ENCODE measurements at regions not wholly inside any gene's neighbourhood (a gene's known extent, or its start where the extent isn't known, plus 50 kb on each side); places are given as distances from the start of the nearest gene placed in this dataset.
"Not testable (repeated sequence)": the region's sequence is repeated elsewhere in the genome, so short reads cannot be mapped to it uniquely, and the experiment has no call there.

- DNase-seq (ENCODE audit: low spot score) = not testable (repeated sequence)
These were observed 279.9 kb downstream of the PLS3 start for GRCh38 chrX:115840729-115841409.

DNA sequence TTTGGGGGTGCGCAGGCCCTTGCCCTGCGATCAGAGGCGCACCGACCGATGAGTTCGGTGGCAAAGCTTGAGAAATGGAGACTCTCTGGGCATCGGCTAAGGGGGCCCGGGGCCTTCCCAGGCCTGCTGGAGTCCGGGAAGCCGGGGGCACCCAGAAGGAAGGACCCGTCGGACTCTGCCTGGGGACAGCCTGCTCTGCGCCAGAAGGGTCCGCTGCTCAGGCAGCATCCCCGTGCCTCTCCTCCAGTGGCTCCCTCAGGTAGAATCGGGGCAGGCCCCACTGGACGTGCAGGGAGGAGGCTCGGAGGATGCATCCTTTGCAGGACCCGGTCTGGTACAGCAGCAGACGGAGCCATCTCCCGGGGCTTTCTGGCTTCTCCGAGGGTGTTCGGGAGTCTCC, 290.0 kb downstream of the PLS3 start:
- not testable (repeated sequence) for DNase-seq (ENCODE audit: low spot score)

DNA sequence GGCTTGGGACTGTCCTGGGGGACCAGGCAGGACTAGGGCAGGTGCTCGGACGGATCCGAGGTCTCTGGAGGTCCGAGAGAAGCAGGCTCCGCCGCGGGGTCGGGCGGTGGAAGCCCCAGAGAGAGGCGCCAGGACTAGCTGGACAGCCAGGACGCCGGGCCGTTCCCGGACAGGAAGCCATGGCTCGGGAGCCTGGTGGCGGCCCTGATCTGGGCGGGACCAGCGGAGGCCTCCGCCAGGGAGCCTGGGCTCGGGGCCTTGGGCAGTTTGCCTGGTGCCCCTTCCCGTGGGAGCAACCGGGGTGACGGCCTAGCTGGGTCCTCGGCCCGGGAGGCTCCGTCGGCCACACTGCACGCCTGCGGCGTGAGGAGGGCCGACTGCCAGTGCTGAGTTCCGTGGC, 292.3 kb downstream of the PLS3 start:
- DNase-seq (ENCODE audit: low spot score) = not testable (repeated sequence)

- DNase-seq (ENCODE audit: low spot score) = not testable (repeated sequence)
These were observed 289.4 kb upstream of the AGTR2 start for GRCh38 chrX:115881170-115881569.

DNA sequence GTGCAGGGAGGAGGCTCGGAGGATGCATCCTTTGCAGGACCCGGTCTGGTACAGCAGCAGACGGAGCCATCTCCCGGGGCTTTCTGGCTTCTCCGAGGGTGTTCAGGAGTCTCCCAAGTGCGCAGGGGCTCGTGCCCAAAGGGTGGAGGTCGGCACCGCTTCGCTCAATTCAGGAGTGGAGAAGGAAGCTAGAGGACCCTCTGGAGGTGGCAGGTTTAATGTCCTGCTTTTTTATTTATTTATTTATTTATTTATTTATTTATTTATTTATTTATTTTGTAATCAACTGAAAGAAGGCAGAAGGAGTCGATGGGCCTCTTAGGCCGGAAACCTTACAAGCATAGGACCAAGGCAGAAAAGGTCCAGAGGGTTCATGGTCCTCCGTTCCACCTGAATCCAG, 286.4 kb upstream of the AGTR2 start:
- not testable (repeated sequence) for DNase-seq (ENCODE audit: low spot score)

GRCh38 chrX:115888041-115888440, 282.5 kb upstream of the AGTR2 start:
- not testable (repeated sequence) for DNase-seq (ENCODE audit: low spot score)

GRCh38 chrX:115888519-115888918, 282.0 kb upstream of the AGTR2 start:
- not testable (repeated sequence) for DNase-seq (ENCODE audit: low spot score)

GRCh38 chrX:115889121-115889890, 281.2 kb upstream of the AGTR2 start:
- DNase-seq (ENCODE audit: low spot score) = no peak

GRCh38 chrX:115892056-115892708, 278.4 kb upstream of the AGTR2 start:
- peak; percentile 27 for DNase-seq (ENCODE audit: low spot score)

GRCh38 chrX:115892787-115893671, 277.5 kb upstream of the AGTR2 start:
- peak; percentile 76 for DNase-seq (ENCODE audit: low spot score)

GRCh38 chrX:115894087-115894486, 276.5 kb upstream of the AGTR2 start:
- peak; percentile 76 for DNase-seq (ENCODE audit: low spot score)

DNA sequence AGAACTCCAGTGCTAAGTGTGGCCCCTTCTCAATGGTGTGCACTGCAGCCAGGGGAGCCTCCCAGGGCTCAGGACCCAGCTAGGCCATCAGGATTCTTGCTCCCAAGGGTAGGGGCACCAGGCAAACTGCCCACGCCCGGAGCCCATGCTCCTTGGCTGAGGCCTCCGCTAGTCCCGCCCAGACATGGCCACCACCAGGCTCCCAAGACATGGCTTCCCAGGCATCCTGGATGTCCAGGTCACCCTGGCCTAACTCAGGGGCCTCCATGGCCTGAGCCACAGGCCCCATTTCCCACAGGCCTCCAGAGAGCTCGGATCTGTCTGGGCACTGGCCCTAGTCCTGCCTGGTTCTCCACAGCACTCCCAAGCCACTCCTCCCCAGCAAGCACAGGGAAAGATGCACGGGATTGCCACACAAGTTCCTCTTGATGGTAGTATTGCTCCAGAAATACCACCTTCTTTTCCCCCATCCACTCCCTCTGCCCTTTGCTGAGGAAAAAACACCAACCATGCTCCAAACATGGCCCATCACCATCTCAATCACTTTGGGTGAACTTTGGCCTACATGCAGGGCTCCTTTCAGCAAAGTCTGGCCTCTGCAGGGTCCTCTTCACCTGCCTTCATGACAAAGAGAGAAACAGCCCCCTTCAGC, 274.7 kb upstream of the AGTR2 start:
- DNase-seq (ENCODE audit: low spot score) = no peak

DNA sequence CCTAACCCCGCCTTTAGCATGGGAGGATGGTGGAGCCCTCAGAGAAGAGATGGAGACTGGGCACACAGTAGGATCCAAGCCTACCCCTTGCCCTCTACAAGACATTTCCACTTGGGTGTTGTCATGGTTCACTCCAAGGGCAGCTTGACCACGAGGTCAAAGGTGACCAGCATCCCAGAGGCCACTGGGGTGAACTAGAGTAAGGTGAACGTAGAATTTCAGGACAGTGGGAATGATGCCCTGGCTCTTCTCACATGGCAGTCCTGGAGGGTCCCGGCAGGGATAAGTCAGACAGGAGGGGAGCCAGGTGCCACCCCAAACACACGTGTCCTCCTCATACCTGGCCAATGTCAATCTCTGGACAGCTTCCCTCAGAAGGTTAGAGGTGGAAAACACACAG, 274.2 kb upstream of the AGTR2 start:
- DNase-seq (ENCODE audit: low spot score) = no peak

- no peak for DNase-seq (ENCODE audit: low spot score)
These were observed 272.6 kb upstream of the AGTR2 start for GRCh38 chrX:115897956-115898355.

GRCh38 chrX:115898382-115899001, 272.1 kb upstream of the AGTR2 start:
- DNase-seq (ENCODE audit: low spot score) = peak; percentile 82

- no peak for DNase-seq (ENCODE audit: low spot score)
These were observed 270.1 kb upstream of the AGTR2 start for GRCh38 chrX:115900425-115900824.

- DNase-seq (ENCODE audit: low spot score) = no peak
These were observed 269.3 kb upstream of the AGTR2 start for GRCh38 chrX:115901241-115901640.

GRCh38 chrX:115902995-115903394, 267.5 kb upstream of the AGTR2 start:
- DNase-seq (ENCODE audit: low spot score) = no peak

- DNase-seq (ENCODE audit: low spot score) = no peak
These were observed 264.3 kb upstream of the AGTR2 start for GRCh38 chrX:115906276-115906675.

DNA sequence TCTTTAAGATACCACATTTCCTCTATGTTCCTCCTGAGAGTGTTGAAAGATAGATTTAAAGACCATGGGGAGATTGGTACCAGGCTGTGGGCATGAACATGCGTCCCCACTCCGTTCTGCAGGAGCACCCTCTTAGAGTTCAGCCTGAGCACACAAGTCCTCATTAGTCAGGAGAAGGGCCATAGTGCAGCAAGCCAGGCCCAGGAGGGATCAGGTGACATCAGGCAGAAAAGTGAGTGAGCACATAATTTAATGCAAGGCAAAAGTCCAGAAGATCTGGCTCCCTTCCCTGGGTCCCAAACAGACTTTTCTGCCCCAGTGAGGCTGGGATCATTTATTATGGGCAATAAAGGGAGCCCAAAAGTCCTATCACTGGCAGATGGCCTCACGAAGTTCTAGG, 263.7 kb upstream of the AGTR2 start:
- DNase-seq (ENCODE audit: low spot score) = no peak

- DNase-seq (ENCODE audit: low spot score) = no peak
These were observed 261.5 kb upstream of the AGTR2 start for GRCh38 chrX:115909017-115909416.

Data from cerebellar cortex (tissue), 1 donor.